ENCODE measurements at regions not wholly inside any gene's neighbourhood (a gene's known extent, or its start where the extent isn't known, plus 50 kb on each side); places are given as distances from the start of the nearest gene placed in this dataset.

DNA sequence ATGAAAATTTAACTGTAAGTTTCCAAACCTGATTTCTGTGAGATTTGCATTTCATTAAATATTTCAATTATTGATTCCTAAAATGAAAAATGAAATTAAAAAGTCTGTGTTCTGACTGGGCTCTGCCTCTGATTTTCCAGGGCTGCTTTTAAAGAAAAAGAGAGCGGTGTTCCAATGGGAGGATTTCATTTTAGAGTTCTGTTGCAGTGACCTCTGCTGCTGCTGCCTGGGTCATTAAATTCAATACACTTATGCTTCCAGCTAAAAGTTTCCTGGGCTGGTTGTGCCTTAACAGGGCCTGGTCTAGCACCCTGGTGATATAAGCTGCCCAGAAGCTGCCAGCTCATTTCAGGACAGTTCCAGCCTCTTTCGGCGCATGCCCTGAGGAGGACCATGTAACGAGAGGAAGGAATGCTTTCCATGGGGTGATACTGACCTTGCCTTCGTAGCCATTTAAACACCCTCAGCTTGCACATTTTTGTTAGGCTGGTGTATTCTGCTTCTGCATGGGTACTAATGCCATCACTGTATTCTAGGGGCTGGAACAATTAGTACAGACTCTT is 93.3 kb downstream of the TMEM174 start:
- H3K9me3 Mint-ChIP-seq (ENCODE audit: low read depth): no peaks in the 10 kb centered on the region
- H3K36me3 Mint-ChIP-seq: no peaks in the 10 kb centered on the region
- H3K27ac Mint-ChIP-seq: no peak overlapping the region
- no peak overlapping the region for H3K4me3 Mint-ChIP-seq
- no peaks in the 10 kb centered on the region for H3K4me1 Mint-ChIP-seq (ENCODE audit: low read depth)
- peaks cover 16% of the 10 kb centered on the region for H3K27me3 Mint-ChIP-seq

DNA sequence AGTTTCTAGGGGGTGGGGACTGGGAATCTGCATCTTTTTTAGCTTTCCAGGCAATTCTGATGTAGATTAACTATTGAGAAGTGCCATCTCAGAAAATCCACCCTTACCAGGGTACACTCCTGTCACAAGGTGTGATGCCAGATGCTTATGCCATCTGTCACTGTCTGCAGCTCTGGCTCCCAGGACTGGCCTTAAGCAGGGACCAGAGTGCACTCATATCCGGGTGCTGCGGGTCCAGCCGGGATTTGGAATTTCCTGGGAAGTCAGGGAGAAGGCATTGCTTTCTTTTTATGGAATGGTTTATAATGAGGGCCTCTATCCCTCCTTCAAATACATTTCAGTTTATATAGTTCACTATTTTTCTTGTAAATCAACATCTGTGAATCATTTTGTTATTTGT is 92.6 kb downstream of the TMEM174 start:
- no peak overlapping the region for H3K27ac Mint-ChIP-seq
- H3K4me1 Mint-ChIP-seq (ENCODE audit: low read depth): no peaks in the 10 kb centered on the region
- peaks cover 16% of the 10 kb centered on the region for H3K27me3 Mint-ChIP-seq
- H3K36me3 Mint-ChIP-seq: no peaks in the 10 kb centered on the region
- H3K9me3 Mint-ChIP-seq (ENCODE audit: low read depth): no peaks in the 10 kb centered on the region
- no peak overlapping the region for H3K4me3 Mint-ChIP-seq

DNA sequence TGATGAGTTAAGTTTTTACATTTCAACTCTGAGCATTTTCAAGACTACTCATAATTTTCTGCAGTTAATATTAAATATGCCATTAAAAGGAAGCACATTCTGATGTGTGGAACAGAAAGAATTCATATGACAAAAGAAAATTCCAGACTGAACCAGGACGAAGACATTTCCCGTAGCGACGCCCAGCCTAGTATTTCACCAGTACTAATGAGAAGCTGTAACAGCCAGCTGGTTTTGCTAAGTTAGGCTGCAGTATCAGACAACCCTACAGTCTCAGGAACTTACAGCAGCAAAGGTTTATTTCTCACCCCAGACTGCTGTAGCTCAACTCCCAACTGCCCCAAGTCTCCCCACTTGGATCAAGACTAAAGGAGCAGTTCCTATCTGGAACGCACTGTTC is 91.6 kb downstream of the TMEM174 start:
- peaks cover 13% of the 10 kb centered on the region for H3K27me3 Mint-ChIP-seq
- no peak overlapping the region for H3K4me3 Mint-ChIP-seq
- H3K27ac Mint-ChIP-seq: no peak overlapping the region
- H3K4me1 Mint-ChIP-seq (ENCODE audit: low read depth): no peaks in the 10 kb centered on the region
- H3K36me3 Mint-ChIP-seq: no peaks in the 10 kb centered on the region
- no peaks in the 10 kb centered on the region for H3K9me3 Mint-ChIP-seq (ENCODE audit: low read depth)

DNA sequence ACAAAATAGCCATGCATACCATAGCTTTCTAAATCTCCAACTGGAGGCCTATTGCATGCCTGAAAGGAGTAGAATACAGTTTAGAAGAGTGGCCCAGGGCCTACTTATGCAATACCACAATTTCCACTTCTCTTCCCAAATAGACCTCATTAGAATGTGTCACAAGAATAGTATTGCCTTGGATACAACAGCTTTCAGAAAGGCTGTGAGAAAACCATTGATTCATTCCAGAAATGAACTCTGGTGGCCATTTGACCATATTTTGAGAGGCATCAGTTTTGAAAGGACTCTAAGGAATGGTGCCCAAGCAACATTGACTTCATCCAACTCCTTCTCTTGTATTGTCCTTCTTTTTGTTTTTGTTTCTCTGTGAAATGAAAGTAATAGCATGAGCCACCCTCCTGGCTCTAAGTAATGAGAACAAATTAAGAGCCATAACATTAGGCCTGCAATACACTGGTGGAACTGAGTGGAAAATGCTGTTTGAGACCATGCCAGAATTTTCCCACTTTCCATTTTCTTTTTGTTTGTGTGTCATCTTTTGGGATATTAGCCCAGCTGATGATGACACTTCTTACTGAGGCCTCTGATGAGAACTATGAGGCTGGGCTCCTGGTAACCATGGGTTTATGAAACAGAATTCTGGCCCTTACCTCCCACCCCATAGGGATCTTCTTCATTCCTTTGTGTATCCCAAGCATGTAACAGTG is 90.2 kb downstream of the TMEM174 start:
- H3K4me3 Mint-ChIP-seq: no peak overlapping the region
- H3K4me1 Mint-ChIP-seq (ENCODE audit: low read depth): no peaks in the 10 kb centered on the region
- no peak overlapping the region for H3K27ac Mint-ChIP-seq
- H3K36me3 Mint-ChIP-seq: no peaks in the 10 kb centered on the region
- peaks cover 17% of the 10 kb centered on the region for H3K27me3 Mint-ChIP-seq
- no peaks in the 10 kb centered on the region for H3K9me3 Mint-ChIP-seq (ENCODE audit: low read depth)

DNA sequence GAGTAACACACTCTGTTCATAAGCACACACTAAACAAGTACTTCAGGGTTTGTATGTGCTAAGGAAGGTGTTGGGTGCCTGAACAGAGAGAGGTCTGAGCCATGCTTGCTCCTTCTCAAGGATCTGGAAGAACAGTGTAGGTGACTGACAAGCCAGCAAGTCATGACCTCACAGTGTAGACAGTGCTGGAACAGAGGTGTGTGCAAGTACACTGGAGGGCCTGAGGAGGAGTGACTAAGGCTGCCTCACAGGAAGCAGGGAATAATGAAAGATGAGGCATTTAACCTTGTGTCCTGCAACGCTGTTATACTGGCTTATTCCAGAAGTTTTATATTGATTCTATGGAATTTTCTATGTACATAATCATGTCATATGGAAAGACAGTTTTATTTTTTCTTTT is 83.9 kb downstream of the TMEM174 start:
- Mint-ChIP-seq H3K27me3 (peaks cover 20% of the 10 kb centered on the region), H3K36me3 (no peaks in the 10 kb centered on the region), H3K9me3 (ENCODE audit: low read depth) (no peaks in the 10 kb centered on the region), H3K27ac (no peak overlapping the region), H3K4me3 (no peak overlapping the region), H3K4me1 (ENCODE audit: low read depth) (no peaks in the 10 kb centered on the region)

DNA sequence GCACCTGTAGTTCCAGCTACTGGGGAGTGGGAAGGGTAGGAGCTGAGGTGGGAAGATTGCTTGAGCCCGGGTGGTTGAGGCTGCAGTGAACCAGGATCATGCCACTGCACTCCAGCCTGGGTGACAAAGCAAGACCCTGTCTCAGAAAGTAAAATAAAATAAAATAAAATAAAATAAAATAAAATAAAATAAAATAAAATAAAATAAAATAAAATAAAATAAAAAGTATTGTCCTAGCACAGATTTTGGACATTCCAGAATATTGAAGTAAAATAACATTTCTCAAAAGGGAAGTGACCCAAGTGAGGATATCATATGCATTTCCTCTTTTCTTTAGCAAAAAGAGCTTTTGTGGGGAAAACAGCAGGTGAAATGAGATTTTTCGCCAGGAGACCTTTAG is 83.5 kb downstream of the TMEM174 start:
- Mint-ChIP-seq H3K27me3 (peaks cover 22% of the 10 kb centered on the region), H3K27ac (no peak overlapping the region), H3K9me3 (ENCODE audit: low read depth) (no peaks in the 10 kb centered on the region), H3K36me3 (no peaks in the 10 kb centered on the region), H3K4me1 (ENCODE audit: low read depth) (no peaks in the 10 kb centered on the region), H3K4me3 (no peak overlapping the region)

DNA sequence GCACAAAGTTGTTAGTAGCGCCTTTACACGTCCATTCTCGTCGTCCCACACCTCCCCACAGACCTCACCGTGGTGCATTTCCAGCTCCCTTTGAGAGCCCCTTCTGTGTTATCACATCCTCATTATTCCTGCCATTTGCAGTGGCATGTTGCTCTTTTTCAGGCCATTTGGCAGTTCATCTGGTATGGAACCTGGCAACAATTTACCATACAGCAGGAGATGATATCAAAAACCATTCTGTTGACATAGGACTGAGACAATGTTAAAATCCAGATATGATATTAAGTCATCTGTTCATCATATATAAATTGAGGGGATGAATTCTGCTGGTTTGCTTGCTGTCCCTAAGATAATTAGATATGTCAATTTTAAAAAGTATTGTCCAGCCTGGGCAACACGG is 83.0 kb downstream of the TMEM174 start:
- no peak overlapping the region for H3K4me3 Mint-ChIP-seq
- no peaks in the 10 kb centered on the region for H3K36me3 Mint-ChIP-seq
- peaks cover 24% of the 10 kb centered on the region for H3K27me3 Mint-ChIP-seq

DNA sequence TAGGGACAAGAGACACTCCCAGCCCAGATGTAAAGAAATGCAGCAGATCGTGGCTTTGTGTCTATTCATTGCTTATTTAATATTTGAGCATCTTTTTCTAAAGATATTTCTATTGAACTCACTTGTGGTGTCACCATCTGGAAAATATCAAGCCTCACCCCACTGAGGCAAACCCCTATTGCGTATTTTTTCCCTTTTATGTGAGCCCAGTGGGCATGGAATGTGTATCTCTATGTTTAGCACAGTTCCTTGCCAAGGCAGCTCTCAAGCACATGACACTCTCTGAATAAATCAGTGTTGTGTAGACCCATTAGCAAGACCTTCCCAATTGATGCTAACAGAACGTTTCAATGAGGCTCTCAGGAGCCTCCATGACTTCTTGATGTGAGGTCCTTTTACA is 81.6 kb downstream of the TMEM174 start:
- Mint-ChIP-seq H3K36me3 (no peaks in the 10 kb centered on the region), H3K9me3 (ENCODE audit: low read depth) (no peaks in the 10 kb centered on the region), H3K4me3 (no peak overlapping the region), H3K4me1 (ENCODE audit: low read depth) (no peaks in the 10 kb centered on the region), H3K27ac (no peak overlapping the region), H3K27me3 (peaks cover 25% of the 10 kb centered on the region)

More for the DNA sequence above, 83.0 kb downstream of the TMEM174 start:
- no peaks in the 10 kb centered on the region for H3K9me3 Mint-ChIP-seq (ENCODE audit: low read depth)
- H3K4me1 Mint-ChIP-seq (ENCODE audit: low read depth): no peaks in the 10 kb centered on the region
- H3K27ac Mint-ChIP-seq: no peak overlapping the region

DNA sequence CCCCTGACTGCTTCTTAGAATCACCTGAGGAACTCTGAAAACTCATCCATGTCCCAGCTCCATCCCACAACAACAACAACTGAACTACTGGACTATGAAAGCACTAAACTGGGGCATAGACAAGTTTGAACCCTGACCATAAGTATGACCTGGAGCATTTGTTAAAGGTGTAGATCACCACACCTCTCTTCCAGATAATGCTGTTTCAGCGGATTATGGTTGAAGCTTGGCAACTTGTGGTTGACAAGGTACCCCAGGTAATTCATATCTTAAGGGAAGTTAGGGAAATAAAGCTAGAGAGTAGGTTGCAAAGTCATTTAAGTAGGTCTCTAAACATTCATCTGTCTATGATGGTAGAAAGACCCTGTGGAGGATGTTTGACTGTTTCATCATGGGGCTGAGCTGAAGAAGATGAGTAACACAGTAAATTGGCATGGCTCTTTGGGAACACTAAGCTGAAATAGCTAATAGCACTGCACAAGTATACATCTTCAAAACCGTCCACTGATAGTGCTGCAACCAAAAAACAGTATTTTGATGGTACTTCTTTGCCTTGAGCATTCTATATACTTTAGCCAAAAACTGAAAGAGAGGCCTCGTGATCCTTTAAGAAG is 80.2 kb downstream of the TMEM174 start:
- no peak overlapping the region for H3K4me3 Mint-ChIP-seq
- H3K27ac Mint-ChIP-seq: no peak overlapping the region
- H3K36me3 Mint-ChIP-seq: no peaks in the 10 kb centered on the region
- no peaks in the 10 kb centered on the region for H3K4me1 Mint-ChIP-seq (ENCODE audit: low read depth)
- H3K9me3 Mint-ChIP-seq (ENCODE audit: low read depth): no peaks in the 10 kb centered on the region
- peaks cover 25% of the 10 kb centered on the region for H3K27me3 Mint-ChIP-seq

DNA sequence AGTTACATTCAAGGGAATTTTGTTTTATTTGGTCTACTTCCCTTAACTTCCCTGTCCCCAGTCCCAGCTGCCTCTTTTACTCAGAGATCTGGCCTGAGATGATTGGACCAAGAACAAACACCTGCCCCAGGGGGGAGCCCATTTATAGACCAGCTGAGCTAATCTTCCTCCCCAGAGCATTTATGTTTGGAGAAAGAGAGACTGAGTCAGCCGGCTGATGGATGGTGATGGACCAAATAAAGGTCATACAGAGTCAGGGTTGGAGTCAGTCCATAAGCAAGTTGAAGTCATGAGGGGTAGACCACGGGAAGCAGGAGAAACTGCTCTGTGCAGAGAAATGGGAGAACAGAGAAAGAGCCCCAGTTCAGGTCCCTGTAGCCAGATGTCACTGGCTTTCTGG is 77.7 kb downstream of the TMEM174 start:
- no peaks in the 10 kb centered on the region for H3K9me3 Mint-ChIP-seq (ENCODE audit: low read depth)
- H3K27ac Mint-ChIP-seq: no peak overlapping the region
- H3K36me3 Mint-ChIP-seq: no peaks in the 10 kb centered on the region
- H3K4me3 Mint-ChIP-seq: no peak overlapping the region
- peaks cover 4% of the 10 kb centered on the region for H3K4me1 Mint-ChIP-seq (ENCODE audit: low read depth)
- peaks cover 36% of the 10 kb centered on the region for H3K27me3 Mint-ChIP-seq

DNA sequence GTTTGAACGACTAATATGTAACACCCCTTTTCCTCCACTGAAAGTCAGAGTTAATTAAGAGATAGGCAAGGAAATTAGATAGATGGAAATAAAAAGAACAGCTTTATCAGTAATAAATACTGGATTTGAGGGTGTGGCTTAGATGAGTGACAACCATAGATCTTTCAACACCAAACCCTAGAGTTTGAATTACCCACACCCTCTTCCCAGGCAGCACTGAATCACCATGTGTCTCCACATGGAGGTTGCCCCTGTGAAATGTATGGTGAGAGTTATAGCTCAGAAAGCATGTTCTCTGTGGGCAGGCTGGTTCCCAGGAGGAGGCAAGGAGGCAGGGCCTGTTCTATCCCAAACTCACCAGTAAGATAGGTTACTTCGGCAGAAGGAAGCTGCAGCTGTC is 69.7 kb downstream of the TMEM174 start:
- H3K4me1 Mint-ChIP-seq (ENCODE audit: low read depth): peaks cover 4% of the 10 kb centered on the region
- H3K27me3 Mint-ChIP-seq: peaks cover 24% of the 10 kb centered on the region
- H3K27ac Mint-ChIP-seq: no peak overlapping the region
- H3K9me3 Mint-ChIP-seq (ENCODE audit: low read depth): no peaks in the 10 kb centered on the region
- no peaks in the 10 kb centered on the region for H3K36me3 Mint-ChIP-seq
- no peak overlapping the region for H3K4me3 Mint-ChIP-seq

DNA sequence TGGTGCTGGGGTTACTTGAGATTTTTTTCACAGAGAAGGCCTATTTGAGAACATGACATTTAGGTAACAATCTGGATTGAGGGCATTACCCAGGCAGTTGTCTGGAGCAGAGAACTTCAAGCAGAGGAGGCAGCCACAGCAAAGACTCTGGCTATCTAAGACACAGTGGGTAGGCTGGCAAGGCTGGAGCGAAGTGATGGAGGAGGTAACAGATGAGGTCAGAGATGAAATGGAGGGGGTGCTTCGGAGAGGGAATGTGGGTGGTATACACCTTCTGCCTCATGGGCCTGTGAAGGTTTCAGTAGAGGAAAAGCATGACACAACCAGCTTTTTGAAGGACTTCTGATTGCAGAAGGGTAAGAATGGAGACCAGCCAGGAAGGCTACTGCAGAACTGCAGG is 65.9 kb downstream of the TMEM174 start:
- no peaks in the 10 kb centered on the region for H3K36me3 Mint-ChIP-seq
- no peak overlapping the region for H3K27ac Mint-ChIP-seq
- no peak overlapping the region for H3K4me3 Mint-ChIP-seq
- H3K4me1 Mint-ChIP-seq (ENCODE audit: low read depth): peaks cover 4% of the 10 kb centered on the region
- peaks cover 29% of the 10 kb centered on the region for H3K27me3 Mint-ChIP-seq
- no peaks in the 10 kb centered on the region for H3K9me3 Mint-ChIP-seq (ENCODE audit: low read depth)

DNA sequence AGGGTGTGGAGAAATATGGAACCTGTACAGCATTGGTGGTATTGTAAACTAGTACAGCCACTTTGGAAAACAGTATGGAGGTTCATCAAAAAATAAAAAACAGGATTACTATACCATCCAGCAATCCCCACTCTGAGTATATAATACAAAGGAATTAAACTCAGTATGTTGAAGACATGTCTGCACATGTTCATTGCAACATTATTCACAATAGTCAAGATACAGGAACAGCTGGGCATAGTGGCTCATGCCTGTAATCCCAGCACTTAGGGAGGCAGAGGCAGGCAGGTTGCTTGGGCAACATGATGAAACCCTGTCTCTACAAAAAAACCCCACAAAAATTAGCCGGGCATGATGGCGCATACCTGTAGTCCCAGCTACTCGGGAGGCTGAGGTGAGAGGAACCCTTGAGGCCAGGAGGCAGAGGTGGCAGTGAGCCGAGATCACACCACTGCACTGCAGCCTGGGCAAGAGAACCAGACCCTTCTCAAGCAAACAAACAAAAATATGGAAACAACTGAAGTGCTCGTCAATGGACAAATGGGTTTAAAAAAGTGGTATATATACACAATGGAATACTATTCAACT is 63.6 kb downstream of the TMEM174 start:
- peaks cover 33% of the 10 kb centered on the region for H3K27me3 Mint-ChIP-seq
- no peaks in the 10 kb centered on the region for H3K9me3 Mint-ChIP-seq (ENCODE audit: low read depth)
- no peak overlapping the region for H3K27ac Mint-ChIP-seq
- H3K4me1 Mint-ChIP-seq (ENCODE audit: low read depth): peaks cover 23% of the 10 kb centered on the region
- no peak overlapping the region for H3K4me3 Mint-ChIP-seq
- no peaks in the 10 kb centered on the region for H3K36me3 Mint-ChIP-seq

DNA sequence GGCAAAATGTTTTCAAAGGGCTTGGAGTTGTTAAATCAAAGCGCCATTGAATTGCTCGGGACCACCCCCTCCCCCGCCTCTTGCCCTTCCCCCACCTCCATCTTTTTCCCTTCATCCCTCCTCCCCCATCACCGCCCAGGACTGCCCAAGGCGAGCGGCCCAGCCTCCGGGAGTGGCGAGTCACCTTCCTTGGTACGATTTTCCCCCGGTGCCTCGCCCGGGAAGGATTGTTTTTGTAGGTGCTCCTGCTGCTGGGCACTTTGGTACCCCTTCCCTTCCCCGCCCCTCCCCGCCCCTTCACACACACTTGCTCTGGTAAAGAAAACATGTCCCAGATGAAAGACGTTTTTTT is 61.2 kb downstream of the TMEM174 start:
- Mint-ChIP-seq H3K4me1 (ENCODE audit: low read depth) (peaks cover 34% of the 10 kb centered on the region), H3K9me3 (ENCODE audit: low read depth) (no peaks in the 10 kb centered on the region), H3K27ac (no peak overlapping the region), H3K27me3 (peaks cover 45% of the 10 kb centered on the region), H3K4me3 (peak overlapping the region; percentile 73), H3K36me3 (no peaks in the 10 kb centered on the region)

DNA sequence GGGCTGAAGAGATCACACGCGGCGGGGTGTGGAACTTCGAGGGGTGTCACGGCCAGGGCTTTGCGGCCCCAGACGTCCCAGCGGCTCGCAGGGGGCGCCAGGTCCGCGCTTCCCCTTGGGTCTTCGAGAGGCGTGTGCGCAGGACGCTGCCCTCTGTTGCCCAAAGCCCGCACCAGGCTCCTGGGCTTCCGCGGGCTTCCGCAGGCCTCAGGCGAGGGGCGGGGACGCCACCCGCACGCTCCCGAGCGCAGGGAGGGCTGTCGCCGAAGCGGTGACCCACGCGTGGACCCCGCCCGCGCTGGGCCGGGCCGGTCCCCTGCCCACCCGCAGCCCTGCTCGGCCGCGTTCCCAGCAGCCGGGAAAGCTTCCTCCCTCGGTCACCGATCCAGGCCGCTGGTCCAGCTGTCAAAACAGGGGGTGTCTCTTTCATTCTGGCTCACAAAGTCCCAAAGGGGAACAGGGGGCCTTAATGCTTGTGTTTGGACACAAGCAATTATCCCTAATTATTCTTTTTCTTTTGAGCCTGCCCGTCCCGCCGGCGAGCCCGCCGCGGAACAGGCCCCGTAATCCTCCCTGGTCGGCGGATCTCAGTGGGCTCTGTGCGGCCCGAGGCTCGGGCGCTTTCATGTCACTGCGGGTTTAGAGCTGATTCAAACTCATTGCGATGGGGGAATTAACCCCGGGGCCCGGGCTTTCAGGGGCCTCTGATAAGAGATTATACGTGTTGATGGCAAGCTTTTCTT is 60.6 kb downstream of the TMEM174 start:
- H3K27me3 Mint-ChIP-seq: peaks cover 48% of the 10 kb centered on the region
- H3K9me3 Mint-ChIP-seq (ENCODE audit: low read depth): no peaks in the 10 kb centered on the region
- H3K27ac Mint-ChIP-seq: no peak overlapping the region
- H3K36me3 Mint-ChIP-seq: no peaks in the 10 kb centered on the region
- H3K4me1 Mint-ChIP-seq (ENCODE audit: low read depth): peaks cover 34% of the 10 kb centered on the region
- peak overlapping the region; percentile 73 for H3K4me3 Mint-ChIP-seq

Measured in activated naive CD8-positive, alpha-beta T cell (primary cell).